Esophagus muscularis mucosa (tissue), 4 donors: ENCODE measurements at regions not wholly inside any gene's neighbourhood (a gene's known extent, or its start where the extent isn't known, plus 50 kb on each side); places are given as distances from the start of the nearest gene placed in this dataset.

Experiments used
- CTCF ChIP-seq, 3 experiments: fragments of 200-600 bp in 2 of 3; fragments of 450-650 bp in 1 of 3; sonication (generic) in 2 of 3; IDR thresholded peaks; one replicate each; pipeline ENCODE4 v1.5.1; 2017 to 2019; ENCODE audit warnings: antibody characterized with exemption in 3 of 3, mild to moderate bottlenecking in 2 of 3, moderate library complexity in 1 of 3
- EP300 ChIP-seq: sonication (generic); formaldehyde crosslinking; IDR thresholded peaks from one replicate; pipeline ENCODE4 v1.6.1; 2017; ENCODE audit warnings: antibody characterized with exemption
- POLR2A ChIP-seq: fragments of 450-650 bp; IDR thresholded peaks from one replicate; pipeline ENCODE4 v1.6.1; 2017; ENCODE audit warnings: antibody characterized with exemption, moderate library complexity, mild to moderate bottlenecking, low read depth
- POLR2AphosphoS5 ChIP-seq, 2 donors: sonication (generic); formaldehyde crosslinking; IDR thresholded peaks; one replicate each; pipeline ENCODE4 v1.6.1; 2017; ENCODE audit warnings: antibody characterized with exemption in 2 of 2

GRCh38 chr5:9742848-9743247 lies 112.7 kb upstream of the TAS2R1 start:
- TF ChIP-seq CTCF (IDR thresholded peaks at IDR 0.05) (no peak), POLR2A (no peak), POLR2AphosphoS5 (IDR thresholded peaks at IDR 0.05) (no peak), EP300 (no peak)
